ENCODE measurements at regions not wholly inside any gene's neighbourhood (a gene's known extent, or its start where the extent isn't known, plus 50 kb on each side); places are given as distances from the start of the nearest gene placed in this dataset.

DNA sequence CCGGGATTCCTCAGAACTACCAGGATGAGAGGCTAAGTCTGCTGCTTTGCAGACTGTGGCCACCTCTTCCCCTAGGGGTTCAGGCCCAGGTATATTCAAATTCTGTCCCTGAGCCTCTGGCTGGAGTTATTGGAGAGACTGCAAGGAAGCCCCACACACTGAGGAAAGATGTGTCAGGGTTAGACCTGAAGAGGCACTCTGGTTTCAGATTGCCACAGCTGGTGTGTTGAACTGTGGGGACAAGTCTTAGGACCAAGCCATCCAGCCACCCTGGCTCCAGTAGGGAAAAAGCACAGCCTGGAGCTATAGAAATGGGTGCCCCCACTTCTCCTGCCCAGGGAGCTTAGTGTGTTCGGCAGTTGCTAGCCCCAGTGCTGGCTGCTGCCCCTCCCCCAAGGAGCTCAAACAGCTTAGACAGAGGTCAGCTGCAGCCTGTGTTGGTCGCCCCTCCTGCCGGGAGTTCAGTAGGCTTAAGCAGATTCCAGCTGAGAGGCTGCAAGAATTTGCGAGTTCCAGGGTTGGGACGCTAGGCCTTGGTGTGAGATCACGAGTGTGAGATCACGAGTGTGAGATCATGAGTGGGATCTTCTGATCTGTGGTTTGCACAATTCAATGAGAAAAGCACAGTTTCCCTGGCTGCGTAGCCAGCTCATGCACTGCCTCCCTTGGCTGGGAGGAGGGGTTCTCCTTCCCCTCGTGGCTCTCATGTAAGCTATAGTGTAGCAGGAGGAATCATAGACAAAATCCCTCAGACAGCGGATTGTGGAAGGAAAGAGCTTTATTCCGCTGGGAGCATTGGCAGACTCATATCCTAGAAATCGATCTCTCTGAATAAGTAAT, 552.1 kb upstream of the CHORDC1 start:
- no peak overlapping the region for H4K8ac ChIP-seq (ENCODE audit: low read length)
- H3K14ac ChIP-seq (ENCODE audit: low read length in 2 of 2), result no peak overlapping the region
- H3K4me2 ChIP-seq (ENCODE audit: low read length, poor library complexity, severe bottlenecking), result no peak overlapping the region
- WGBS, result 70% methylated on average over 12 of the region's 13 CpGs
- H2BK5ac ChIP-seq (ENCODE audit: low read depth, low read length, poor library complexity, severe bottlenecking), result no peak overlapping the region
- no peak overlapping the region for H2BK120ac ChIP-seq (ENCODE audit: low read depth, low read length)
- H3K4me1 ChIP-seq (ENCODE audit: control insufficient read depth, insufficient read depth, low read depth, low read length), result peaks cover 5% of the 10 kb centered on the region
- H4K91ac ChIP-seq (ENCODE audit: low read length), result no peak overlapping the region
- H2AK5ac ChIP-seq (ENCODE audit: low read length, severe bottlenecking), result no peak overlapping the region
- no peak overlapping the region for H3K27ac ChIP-seq (ENCODE audit: low read length, poor library complexity, severe bottlenecking)
- no peak overlapping the region for H3K18ac ChIP-seq (ENCODE audit: low read depth in 1 of 2, low read length in 2 of 2)
- H3K4me3 ChIP-seq (ENCODE audit: insufficient read depth in 1 of 2, low read depth in 1 of 2, low read length in 2 of 2), result no peak overlapping the region
- H3K9ac ChIP-seq (ENCODE audit: low read length), result no peak overlapping the region
- no peaks in the 10 kb centered on the region for H3K79me1 ChIP-seq (replicated peaks; ENCODE audit: low read length, poor library complexity, severe bottlenecking)
- no peak overlapping the region for H2AFZ ChIP-seq (ENCODE audit: low read depth, low read length)
- H3K27me3 ChIP-seq (ENCODE audit: control insufficient read depth in 1 of 2, insufficient read depth in 1 of 2, low read length in 2 of 2), result no peaks in the 10 kb centered on the region
- H3K4ac ChIP-seq (ENCODE audit: low read depth in 1 of 2, low read length in 2 of 2), result no peak overlapping the region
- H3K9me3 ChIP-seq (ENCODE audit: control insufficient read depth, low read length), result peaks cover 4% of the 10 kb centered on the region
- no peak overlapping the region for H3K23ac ChIP-seq (ENCODE audit: low read length in 2 of 2)
- H2BK12ac ChIP-seq (ENCODE audit: low read length in 2 of 2), result no peak overlapping the region
- H2BK15ac ChIP-seq (ENCODE audit: low read depth, poor library complexity, severe bottlenecking), result no peak overlapping the region
- H3K36me3 ChIP-seq (ENCODE audit: control insufficient read depth in 1 of 2, insufficient read depth in 2 of 2, low read depth in 1 of 2, low read length in 2 of 2), result no peaks in the 10 kb centered on the region
- no peak for DNase-seq

DNA sequence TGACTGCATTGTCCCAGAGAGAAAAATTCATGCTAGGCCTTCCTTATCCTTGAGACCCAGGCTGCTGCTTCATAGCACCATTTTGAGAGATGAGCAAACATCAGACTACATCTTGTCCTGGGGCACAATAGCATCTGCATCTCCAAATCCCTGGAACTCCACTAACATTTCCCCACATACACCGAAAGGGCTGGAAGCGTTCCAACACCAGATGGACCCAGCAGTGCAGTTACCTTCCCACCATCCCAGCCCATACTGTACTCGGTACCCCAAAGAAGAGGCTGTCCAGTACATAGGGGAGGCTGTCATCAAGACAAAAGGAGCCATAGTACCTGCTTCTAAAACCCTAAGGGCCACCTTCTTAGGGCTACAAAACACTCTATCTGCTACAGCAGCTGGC, 547.2 kb upstream of the CHORDC1 start:
- no peaks in the 10 kb centered on the region for H3K27me3 ChIP-seq (ENCODE audit: control insufficient read depth in 1 of 2, insufficient read depth in 1 of 2, low read length in 2 of 2)
- H3K18ac ChIP-seq (ENCODE audit: low read depth in 1 of 2, low read length in 2 of 2), result no peak overlapping the region
- H3K79me1 ChIP-seq (replicated peaks; ENCODE audit: low read length, poor library complexity, severe bottlenecking), result no peaks in the 10 kb centered on the region
- no peak for DNase-seq
- H2AK5ac ChIP-seq (ENCODE audit: low read length, severe bottlenecking), result no peak overlapping the region
- WGBS, result 78% methylated on average over 3 of the region's 3 CpGs
- peaks cover 3% of the 10 kb centered on the region for H3K4me1 ChIP-seq (ENCODE audit: control insufficient read depth, insufficient read depth, low read depth, low read length)
- H3K27ac ChIP-seq (ENCODE audit: low read length, poor library complexity, severe bottlenecking), result no peak overlapping the region
- no peak overlapping the region for H3K14ac ChIP-seq (ENCODE audit: low read length in 2 of 2)
- H3K36me3 ChIP-seq (ENCODE audit: control insufficient read depth in 1 of 2, insufficient read depth in 2 of 2, low read depth in 1 of 2, low read length in 2 of 2), result no peaks in the 10 kb centered on the region
- no peak overlapping the region for H2AFZ ChIP-seq (ENCODE audit: low read depth, low read length)
- no peak overlapping the region for H2BK15ac ChIP-seq (ENCODE audit: low read depth, poor library complexity, severe bottlenecking)
- H3K23ac ChIP-seq (ENCODE audit: low read length in 2 of 2), result no peak overlapping the region
- no peak overlapping the region for H3K4me2 ChIP-seq (ENCODE audit: low read length, poor library complexity, severe bottlenecking)
- H3K9me3 ChIP-seq (ENCODE audit: control insufficient read depth, low read length), result peaks cover 6% of the 10 kb centered on the region
- no peak overlapping the region for H3K4ac ChIP-seq (ENCODE audit: low read depth in 1 of 2, low read length in 2 of 2)
- no peak overlapping the region for H4K8ac ChIP-seq (ENCODE audit: low read length)
- H3K4me3 ChIP-seq (ENCODE audit: insufficient read depth in 1 of 2, low read depth in 1 of 2, low read length in 2 of 2), result no peak overlapping the region
- no peak overlapping the region for H2BK120ac ChIP-seq (ENCODE audit: low read depth, low read length)
- no peak overlapping the region for H2BK5ac ChIP-seq (ENCODE audit: low read depth, low read length, poor library complexity, severe bottlenecking)
- no peak overlapping the region for H4K91ac ChIP-seq (ENCODE audit: low read length)
- H2BK12ac ChIP-seq (ENCODE audit: low read length in 2 of 2), result no peak overlapping the region
- no peak overlapping the region for H3K9ac ChIP-seq (ENCODE audit: low read length)

DNA sequence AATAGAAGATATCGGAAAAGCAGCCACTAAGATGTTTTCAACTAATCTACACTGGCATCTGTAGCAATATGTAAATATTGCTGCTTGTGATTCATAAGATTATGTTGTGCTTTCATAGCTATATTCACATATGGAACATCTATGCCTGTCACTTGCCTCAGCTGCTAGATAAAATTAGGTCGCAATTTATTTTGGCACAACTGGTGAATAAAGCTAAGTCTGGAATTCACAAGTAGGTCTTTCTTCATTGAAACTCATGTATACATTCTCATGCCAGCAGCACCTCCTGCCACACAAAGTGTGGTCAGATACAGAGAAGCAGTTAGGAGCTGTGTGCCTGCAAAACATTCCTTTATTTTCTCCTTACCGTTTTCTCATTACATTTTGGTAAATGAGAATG, 543.3 kb upstream of the CHORDC1 start:
- H3K4ac ChIP-seq (ENCODE audit: low read depth in 1 of 2, low read length in 2 of 2), result no peak overlapping the region
- H3K9me3 ChIP-seq (ENCODE audit: control insufficient read depth, low read length), result peaks cover 6% of the 10 kb centered on the region
- H3K4me3 ChIP-seq (ENCODE audit: insufficient read depth in 1 of 2, low read depth in 1 of 2, low read length in 2 of 2), result no peak overlapping the region
- no peak overlapping the region for H2BK12ac ChIP-seq (ENCODE audit: low read length in 2 of 2)
- H3K4me2 ChIP-seq (ENCODE audit: low read length, poor library complexity, severe bottlenecking), result no peak overlapping the region
- no peaks in the 10 kb centered on the region for H3K27me3 ChIP-seq (ENCODE audit: control insufficient read depth in 1 of 2, insufficient read depth in 1 of 2, low read length in 2 of 2)
- no peak overlapping the region for H2AK5ac ChIP-seq (ENCODE audit: low read length, severe bottlenecking)
- no peak overlapping the region for H4K8ac ChIP-seq (ENCODE audit: low read length)
- DNase-seq, result no peak
- no peak overlapping the region for H2BK5ac ChIP-seq (ENCODE audit: low read depth, low read length, poor library complexity, severe bottlenecking)
- no peaks in the 10 kb centered on the region for H3K79me1 ChIP-seq (replicated peaks; ENCODE audit: low read length, poor library complexity, severe bottlenecking)
- no peak overlapping the region for H2BK15ac ChIP-seq (ENCODE audit: low read depth, poor library complexity, severe bottlenecking)
- H3K9ac ChIP-seq (ENCODE audit: low read length), result no peak overlapping the region
- WGBS, result 100% methylated on average over 1 of the region's 3 CpGs
- no peaks in the 10 kb centered on the region for H3K36me3 ChIP-seq (ENCODE audit: control insufficient read depth in 1 of 2, insufficient read depth in 2 of 2, low read depth in 1 of 2, low read length in 2 of 2)
- H2BK120ac ChIP-seq (ENCODE audit: low read depth, low read length), result no peak overlapping the region
- H3K14ac ChIP-seq (ENCODE audit: low read length in 2 of 2), result no peak overlapping the region
- no peak overlapping the region for H3K23ac ChIP-seq (ENCODE audit: low read length in 2 of 2)
- H3K27ac ChIP-seq (ENCODE audit: low read length, poor library complexity, severe bottlenecking), result no peak overlapping the region
- H3K4me1 ChIP-seq (ENCODE audit: control insufficient read depth, insufficient read depth, low read depth, low read length), result no peaks in the 10 kb centered on the region
- no peak overlapping the region for H2AFZ ChIP-seq (ENCODE audit: low read depth, low read length)
- no peak overlapping the region for H3K18ac ChIP-seq (ENCODE audit: low read depth in 1 of 2, low read length in 2 of 2)
- H4K91ac ChIP-seq (ENCODE audit: low read length), result no peak overlapping the region

DNA sequence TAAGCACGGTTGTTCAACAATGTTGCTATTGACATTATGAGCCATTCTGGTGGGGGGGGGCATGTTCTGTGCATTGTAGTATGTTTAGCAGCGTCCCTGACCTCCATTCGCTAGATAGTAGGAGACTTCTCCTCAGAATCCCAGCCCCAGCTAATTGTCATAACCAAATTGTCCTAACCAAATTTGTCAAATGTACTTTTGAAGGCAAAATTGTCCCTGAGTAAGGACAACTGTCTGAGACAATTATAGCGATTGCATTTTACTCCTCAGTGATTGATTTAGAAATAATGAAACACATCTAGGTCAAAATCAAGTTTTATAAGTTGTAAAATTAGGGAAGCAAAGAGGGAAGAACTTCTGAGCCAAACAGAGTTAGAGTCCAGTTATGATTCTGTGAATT, 541.8 kb upstream of the CHORDC1 start:
- Histone ChIP-seq H3K23ac (ENCODE audit: low read length in 2 of 2) (no peak overlapping the region), H2AFZ (ENCODE audit: low read depth, low read length) (no peak overlapping the region), H3K4me2 (ENCODE audit: low read length, poor library complexity, severe bottlenecking) (no peak overlapping the region), H3K79me1 (replicated peaks; ENCODE audit: low read length, poor library complexity, severe bottlenecking) (no peaks in the 10 kb centered on the region), H2AK5ac (ENCODE audit: low read length, severe bottlenecking) (no peak overlapping the region), H2BK12ac (ENCODE audit: low read length in 2 of 2) (no peak overlapping the region), H3K4me3 (ENCODE audit: insufficient read depth in 1 of 2, low read depth in 1 of 2, low read length in 2 of 2) (no peak overlapping the region), H3K4me1 (ENCODE audit: control insufficient read depth, insufficient read depth, low read depth, low read length) (no peaks in the 10 kb centered on the region), H3K36me3 (ENCODE audit: control insufficient read depth in 1 of 2, insufficient read depth in 2 of 2, low read depth in 1 of 2, low read length in 2 of 2) (no peaks in the 10 kb centered on the region), H2BK120ac (ENCODE audit: low read depth, low read length) (no peak overlapping the region), H2BK15ac (ENCODE audit: low read depth, poor library complexity, severe bottlenecking) (no peak overlapping the region), H3K18ac (ENCODE audit: low read depth in 1 of 2, low read length in 2 of 2) (no peak overlapping the region), H3K27me3 (ENCODE audit: control insufficient read depth in 1 of 2, insufficient read depth in 1 of 2, low read length in 2 of 2) (no peaks in the 10 kb centered on the region), H3K4ac (ENCODE audit: low read depth in 1 of 2, low read length in 2 of 2) (no peak overlapping the region), H3K9ac (ENCODE audit: low read length) (no peak overlapping the region), H3K14ac (ENCODE audit: low read length in 2 of 2) (no peak overlapping the region), H3K27ac (ENCODE audit: low read length, poor library complexity, severe bottlenecking) (no peak overlapping the region), H4K8ac (ENCODE audit: low read length) (no peak overlapping the region), H4K91ac (ENCODE audit: low read length) (no peak overlapping the region), H2BK5ac (ENCODE audit: low read depth, low read length, poor library complexity, severe bottlenecking) (no peak overlapping the region), H3K9me3 (ENCODE audit: control insufficient read depth, low read length) (peaks cover 4% of the 10 kb centered on the region)
- DNase-seq, result no peak
- 100% methylated on average over 2 of the region's 4 CpGs for WGBS

All from mesenchymal stem cell (in vitro differentiated cells and primary cell).